GM20000 (cell line): ENCODE measurements at regions not wholly inside any gene's neighbourhood (a gene's known extent, or its start where the extent isn't known, plus 50 kb on each side); places are given as distances from the start of the nearest gene placed in this dataset.

Source experiments
- DNase-seq: peaks from one replicate; pipeline ENCODE4 v3.0.0; 2012; ENCODE audit warnings: low spot score
- CTCF ChIP-seq: IDR thresholded peaks from 2 replicates; pipeline ENCODE4 v1.5.1; 2012; ENCODE audit warnings: mild to moderate bottlenecking, control low read depth; ENCODE audit errors: extremely low read depth, missing control alignments

- no peak for DNase-seq
- no peak for TF ChIP-seq CTCF
These were observed 151.1 kb upstream of the CST7 start for GRCh38 chr20:24797745-24798655.

GRCh38 chr20:24798930-24799705, 150.0 kb upstream of the CST7 start:
- DNase-seq = no peak
- no peak for TF ChIP-seq CTCF

- no peak for TF ChIP-seq CTCF
- DNase-seq = no peak
These were observed 149.0 kb upstream of the CST7 start for GRCh38 chr20:24799971-24800580.

- no peak for TF ChIP-seq CTCF
- DNase-seq = no peak
These were observed 146.7 kb upstream of the CST7 start for GRCh38 chr20:24802286-24802820.

- no peak for DNase-seq
- TF ChIP-seq CTCF = no peak
These were observed 144.4 kb upstream of the CST7 start for GRCh38 chr20:24804481-24805206.

- DNase-seq = no peak
- no peak for TF ChIP-seq CTCF
These were observed 143.4 kb upstream of the CST7 start for GRCh38 chr20:24805456-24806238.
